Fibroblast of peridontal ligament (primary cell): ENCODE measurements at regions not wholly inside any gene's neighbourhood (a gene's known extent, or its start where the extent isn't known, plus 50 kb on each side); places are given as distances from the start of the nearest gene placed in this dataset.
"Not testable (repeated sequence)": the region's sequence is repeated elsewhere in the genome, so short reads cannot be mapped to it uniquely, and the experiment has no call there.

Source experiments
- DNase-seq: peaks from one replicate; pipeline ENCODE4 v3.0.0-alpha.2; 2010; ENCODE audit errors: extremely low read depth

DNA sequence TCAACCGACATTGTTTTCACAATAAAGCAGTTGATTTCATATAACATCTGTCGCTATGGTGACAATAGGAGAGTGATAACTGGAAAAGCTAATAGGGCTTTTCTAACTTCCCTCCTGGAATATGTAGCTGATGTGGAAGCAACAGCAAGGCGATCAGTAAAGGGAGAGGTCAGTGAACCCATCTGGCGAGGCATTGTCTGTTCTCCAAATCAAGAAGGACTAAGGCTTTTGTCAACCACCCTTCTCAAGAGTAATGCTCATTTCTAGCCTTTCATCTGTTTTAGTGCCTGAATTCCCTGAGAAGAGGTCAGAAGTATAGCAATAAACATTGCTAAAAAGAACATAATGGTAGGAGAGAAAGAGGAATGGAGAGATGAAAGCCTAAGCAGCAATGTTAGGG, 201.3 kb downstream of the AKAP7 start:
- DNase-seq, result no peak

DNA sequence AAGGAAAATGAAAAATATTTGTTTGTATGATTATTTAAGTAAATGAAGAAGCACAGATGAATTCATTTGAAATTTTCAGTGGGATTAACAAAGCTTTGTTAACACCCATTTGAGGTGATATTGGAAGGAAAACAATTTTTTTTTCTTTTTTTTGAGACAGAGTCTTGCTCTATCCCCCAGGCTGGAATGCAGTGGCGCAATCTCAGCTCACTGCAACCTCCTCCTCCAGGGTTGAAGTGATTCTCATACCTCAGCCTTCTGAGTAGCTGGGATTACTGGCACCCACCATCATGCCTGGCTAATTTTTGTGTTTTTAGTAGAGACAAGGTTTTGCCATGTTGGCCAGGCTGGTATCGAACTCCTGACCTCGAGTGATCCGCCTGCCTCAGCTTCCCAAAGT, 211.6 kb downstream of the AKAP7 start:
- not testable (repeated sequence) for DNase-seq

DNA sequence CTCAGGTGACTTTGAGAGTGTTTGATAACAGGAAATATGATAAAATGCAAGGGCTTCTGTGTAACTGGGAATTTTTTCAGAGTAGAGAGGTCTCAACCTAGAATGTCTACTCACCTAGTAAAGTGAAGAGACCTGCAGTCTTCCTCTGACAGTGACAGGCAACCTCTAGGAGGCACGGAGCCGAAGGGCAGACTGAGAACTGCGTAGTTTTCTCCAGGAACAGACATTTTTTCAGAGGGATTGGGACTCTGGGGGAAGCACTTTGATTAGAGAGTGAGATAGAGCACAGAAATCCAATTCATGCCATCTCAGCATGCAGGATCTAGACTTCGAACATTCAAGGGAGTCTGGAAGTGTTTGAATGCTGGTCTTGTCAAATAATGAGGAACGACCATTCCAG, 213.3 kb downstream of the AKAP7 start:
- no peak for DNase-seq

DNA sequence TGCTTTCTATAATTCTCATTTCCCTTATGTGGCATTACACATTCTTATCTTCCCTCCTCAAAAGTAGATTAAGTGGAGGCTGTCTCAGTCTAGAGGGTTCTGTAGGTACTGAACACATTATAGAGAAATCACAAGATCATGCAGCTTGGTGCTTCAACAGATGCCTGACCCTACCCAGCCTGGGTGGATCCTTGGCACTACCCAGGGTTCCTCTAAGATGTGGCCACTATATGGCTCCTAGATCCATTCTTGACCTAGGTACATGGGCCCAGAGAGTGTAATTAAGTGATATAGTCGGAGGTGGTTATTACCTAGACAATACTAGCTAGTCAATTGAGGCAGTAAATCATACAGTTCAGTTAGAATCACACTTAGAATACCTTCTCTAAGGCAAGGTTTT, 213.9 kb downstream of the AKAP7 start:
- DNase-seq, result no peak

DNA sequence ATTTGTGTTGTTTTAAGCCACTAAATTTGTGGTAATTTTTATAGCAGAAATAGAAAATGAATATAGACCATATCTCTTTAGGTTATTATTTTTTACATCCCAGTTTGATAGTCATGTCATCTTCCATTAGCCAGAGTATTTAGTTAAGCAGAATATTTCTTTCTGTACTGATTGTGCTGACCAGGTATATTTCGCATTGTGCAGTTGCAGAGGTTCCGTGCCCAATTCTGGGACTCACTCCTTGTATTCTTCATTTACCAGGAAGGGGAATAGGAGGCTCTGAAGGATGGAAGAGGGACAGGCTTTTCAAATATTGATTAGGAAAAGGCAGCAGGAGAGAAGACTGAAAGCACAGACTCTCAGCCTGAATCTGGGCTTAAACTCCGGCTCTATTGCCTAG, 217.8 kb downstream of the AKAP7 start:
- DNase-seq, result no peak

DNA sequence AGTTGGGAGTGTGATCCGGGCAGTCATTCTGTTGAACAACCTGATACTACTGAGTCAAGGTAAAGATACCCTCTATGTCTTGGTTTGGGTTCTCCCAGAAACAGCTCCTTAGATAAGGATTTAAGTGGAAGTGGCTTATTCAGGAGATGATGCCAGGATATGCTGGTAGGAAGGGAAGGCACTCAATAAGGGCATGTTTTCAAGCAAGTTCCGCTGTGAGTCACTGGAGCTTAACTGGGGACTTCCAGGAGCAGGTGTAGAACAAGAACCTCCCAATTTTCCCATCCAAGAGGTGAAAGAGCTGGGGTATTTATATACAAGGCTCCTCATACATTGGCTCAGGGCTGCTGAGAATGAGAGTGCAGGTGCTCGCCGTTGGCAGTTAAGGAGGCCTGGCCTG, 218.6 kb downstream of the AKAP7 start:
- no peak for DNase-seq

DNA sequence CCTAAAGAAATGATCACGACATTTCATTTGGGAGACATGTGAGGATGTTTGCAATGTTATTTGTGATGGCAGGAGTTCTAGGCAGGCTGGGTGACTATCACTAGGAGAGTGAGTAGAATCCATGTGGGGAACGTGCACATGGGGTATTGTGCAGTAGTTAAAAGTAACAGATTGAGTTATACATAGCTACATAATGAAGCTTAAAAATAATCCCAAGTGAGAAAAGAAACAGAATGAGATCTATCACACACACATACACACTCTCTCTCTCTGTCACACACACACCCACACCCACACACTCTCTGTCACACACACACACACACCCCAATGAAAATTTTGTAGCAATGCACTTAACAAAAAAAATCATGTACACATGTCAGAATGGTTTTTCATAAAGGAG, 218.7 kb upstream of the ARG1 start:
- DNase-seq, result no peak

DNA sequence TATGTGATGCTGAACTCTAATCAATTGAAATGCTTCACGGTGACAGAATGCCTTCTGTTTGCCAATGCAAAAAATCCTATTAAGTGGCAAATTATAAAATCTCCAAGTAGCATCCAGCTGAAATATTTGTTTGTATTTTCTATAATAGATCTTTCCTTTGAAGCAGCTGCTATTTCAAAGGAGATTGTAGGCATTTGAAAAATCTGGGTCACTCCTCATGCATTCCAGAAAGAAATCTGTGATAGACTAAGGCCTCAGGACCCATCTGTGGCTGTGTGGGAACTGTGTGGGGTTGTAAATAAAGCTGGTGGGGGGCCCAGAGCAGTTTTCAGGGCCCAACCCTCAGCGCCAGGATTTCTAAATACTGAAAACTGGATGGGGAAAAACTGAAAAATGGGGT, 216.9 kb upstream of the ARG1 start:
- no peak for DNase-seq

DNA sequence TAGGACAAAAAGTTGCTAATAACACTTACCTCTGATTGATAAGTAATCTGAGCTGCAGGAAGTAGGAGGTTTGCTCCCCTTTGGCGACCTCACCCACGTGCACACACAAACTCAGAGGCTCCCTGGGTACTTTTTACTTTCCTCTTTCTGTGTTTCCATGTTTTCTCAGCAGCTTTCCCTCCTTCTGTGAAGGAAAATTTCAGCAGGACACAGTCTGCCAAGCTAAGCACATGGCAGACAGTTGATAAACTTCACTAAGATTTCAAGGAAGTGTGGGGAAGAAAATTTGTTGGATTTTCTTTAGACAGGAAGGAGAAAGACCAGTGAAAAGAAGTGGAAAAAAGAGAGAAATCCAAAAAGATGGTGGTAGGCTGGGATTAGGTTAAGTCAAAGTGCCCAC, 215.5 kb upstream of the ARG1 start:
- no peak for DNase-seq

DNA sequence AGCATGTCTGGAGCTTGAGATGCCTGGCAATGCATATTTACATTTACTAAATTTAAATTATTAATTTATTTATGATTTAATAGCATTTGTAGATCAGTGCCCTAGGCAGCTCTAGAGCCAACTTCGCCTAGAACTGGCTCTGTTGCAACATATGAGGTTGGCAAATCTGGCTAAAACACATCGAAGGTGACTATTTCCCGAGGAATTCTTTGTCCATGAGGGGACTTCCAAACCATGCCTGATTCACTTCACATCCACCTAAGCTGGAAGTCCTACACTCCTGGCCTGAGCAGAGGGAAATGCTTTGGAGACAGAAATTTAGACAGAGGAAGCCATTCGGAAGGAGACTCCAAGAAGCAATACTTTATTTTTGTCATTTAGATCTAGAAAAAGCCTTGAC, 211.0 kb upstream of the ARG1 start:
- no peak for DNase-seq

DNA sequence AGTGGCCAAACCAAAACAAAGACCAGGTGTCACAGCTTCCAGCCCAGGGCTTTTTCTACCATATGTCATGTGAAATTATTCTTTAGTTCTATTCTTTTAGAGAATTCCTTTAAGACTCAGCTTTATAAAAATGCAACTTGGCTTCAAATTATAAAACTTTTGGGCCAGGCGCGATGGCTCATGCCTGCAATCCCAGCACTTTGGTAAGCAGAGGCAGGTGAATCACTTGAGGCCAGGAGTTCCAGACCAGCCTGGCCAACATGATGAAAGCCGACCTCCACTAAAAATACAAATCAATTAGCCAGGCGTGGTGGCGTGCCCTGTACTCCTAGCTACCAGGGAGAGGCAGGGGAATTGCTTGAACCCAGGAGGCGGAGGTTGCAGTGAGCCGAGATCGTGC, 210.3 kb upstream of the ARG1 start:
- DNase-seq, result no peak

DNA sequence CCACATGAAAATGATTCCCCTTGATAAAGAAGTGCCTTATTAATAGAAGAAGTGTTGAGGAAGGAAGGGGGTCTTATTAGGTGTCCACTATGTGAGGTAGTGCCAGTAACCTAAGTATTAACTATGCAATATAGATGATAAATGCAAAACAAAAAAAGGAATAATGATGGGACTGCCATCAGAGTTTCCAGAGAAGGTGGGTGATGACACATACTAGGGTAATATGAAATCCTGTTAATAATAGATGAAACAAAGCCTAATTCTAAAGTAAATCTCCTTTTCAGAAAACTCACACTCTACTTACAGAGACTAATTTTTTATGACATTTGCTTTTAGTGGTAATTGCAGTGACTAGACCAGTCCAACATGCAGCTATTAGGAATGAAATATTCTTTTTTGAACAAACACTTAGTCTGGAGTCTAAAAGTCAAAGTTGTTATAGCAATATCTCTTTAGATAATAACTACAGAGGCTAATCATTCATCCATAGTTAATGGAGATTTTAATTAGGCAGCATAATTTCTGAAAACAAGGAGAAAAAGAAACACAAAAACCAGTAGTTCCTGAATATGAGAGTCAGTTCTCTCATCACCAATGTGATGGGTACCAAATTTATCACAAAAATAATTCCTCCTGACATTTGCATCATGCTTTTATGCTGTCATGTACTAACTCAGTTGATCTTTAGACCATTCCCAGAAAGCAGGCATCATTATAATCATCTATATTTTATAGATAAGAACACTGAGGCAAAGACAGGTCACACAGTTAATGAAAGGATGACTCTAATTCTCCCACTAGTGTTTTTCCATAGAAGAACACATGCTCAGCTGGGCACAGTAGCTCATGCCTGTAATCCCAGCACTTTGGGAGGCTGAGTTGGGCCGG, 208.8 kb upstream of the ARG1 start:
- no peak for DNase-seq

DNA sequence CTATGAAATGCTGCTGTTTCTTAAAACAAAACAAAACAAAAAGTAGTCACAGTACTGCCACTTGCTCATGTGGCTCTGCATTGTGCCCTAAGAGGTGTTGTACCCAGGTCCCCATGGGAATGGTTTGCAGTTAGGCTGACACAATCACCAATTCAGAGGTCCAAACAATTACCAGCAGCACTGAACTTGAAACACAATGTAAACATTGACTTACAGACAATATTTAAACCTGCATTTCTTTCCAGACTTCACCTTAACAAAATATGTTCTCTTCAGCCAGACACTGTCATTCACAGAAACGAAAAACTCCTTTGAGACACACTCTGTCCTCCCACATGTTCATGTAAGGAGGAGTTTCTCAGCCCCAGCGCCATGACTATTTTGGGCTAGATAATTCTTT, 206.8 kb upstream of the ARG1 start:
- DNase-seq, result no peak

DNA sequence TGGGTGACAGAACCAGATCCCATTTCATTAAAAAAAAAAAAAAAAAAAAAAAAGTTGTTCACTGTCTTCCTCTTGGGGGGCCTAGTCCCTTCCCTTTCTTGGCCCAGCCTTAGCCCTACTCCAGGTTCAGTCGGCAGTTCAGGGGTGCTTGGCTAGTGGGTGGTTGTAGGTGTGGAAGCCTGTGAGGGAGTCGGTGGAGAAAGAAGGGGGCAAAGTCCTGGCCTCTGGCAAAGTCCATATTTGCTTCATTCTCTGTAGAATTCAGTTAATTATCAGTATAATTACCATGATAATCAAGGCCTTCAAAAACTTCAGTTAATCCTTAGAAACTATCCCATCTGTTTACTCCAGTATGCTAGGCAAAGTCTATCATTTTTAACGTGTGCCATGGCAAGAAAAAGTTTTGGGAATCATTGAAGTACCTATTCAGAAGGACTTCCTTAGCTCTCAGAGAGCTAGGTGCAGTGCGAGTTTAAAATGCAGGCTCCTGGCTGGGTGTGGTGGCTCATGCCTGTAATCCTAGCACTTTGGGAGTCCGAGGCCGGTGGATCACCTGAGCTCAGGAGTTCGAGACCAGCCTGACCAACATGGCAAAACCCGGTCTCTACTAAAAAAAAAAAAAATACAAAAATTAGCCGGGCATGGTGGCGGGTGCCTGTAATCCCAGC, 205.7 kb upstream of the ARG1 start:
- no peak for DNase-seq

DNA sequence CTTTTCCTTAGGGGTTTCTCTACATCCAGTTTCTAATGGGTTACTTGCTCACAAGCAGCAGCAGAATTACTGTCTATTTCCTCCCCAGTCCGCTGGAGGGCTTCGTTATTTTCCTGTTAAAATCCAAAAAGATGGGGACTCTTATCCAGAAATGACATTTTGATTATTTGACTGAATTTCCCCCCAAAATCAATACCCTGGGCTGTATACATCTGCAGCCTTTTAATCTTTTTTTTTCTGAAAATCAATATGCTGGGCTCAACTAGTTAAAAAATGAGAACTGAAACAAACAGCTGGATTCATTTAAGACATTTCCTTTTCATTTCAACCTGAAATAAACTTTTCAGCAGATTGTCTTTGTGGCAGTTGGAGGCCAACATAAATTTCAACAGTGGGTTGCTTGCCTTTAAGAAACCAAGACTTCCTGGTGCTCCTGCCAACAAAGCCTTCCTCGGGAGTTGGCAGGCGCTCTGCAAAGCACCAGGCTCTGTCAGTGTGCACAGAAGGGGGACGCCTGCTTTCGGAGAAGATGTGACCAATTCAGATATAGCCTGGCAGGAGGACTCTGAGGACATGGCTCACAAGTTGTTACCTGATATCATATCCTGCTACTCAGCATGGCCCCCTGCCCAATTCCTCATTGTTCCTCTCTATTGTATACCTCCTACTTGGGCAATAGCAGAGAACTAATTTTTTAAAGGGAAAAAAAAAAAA, 204.7 kb upstream of the ARG1 start:
- DNase-seq, result peak; percentile 77

DNA sequence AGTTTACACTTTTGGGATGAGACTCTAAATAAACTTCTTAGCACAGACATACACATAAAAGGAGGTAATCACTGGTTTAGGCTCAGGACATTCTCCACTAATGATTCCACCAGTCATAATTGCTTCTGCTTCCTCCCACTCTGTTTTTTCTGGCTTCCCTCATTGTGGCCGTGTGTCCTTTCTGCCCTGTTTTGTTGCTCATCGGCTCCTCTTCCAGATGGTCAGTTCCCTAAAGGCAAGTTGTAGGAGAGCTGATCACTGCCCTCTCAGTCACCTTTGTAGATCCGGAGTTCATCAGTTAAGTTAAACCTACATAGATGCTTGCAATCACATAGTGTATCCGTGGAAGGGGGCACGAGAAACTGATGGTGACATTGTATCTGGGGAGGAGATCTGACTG, 200.5 kb upstream of the ARG1 start:
- no peak for DNase-seq

DNA sequence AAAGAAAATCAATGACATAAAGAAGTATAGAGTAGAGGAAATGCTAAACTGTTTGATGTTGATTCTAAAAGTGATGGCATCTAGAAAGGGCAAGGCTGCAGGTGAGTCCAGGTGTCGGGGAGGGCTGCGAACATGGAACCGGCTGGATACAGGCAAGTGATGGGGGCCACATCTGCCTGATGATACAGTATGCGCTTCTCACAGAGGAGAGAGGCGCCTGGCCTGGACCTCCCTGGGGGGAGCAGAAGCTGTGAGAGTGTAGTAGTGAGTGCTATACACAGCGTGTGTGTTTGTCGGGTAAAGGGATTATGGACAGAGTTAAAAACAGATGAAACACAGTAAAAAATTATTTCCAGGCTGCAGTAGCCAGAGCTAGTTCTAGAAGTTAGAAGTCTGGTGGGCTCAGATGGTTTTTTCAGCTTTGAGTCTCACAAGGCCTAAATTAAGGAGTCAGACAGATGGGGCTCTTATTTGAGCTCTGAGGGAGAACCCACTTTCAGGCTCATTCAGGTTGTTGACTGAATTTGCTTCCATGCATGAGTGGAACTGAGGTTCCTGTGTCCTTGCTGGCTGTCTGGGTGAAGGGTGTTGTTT, 195.8 kb upstream of the ARG1 start:
- DNase-seq, result no peak

DNA sequence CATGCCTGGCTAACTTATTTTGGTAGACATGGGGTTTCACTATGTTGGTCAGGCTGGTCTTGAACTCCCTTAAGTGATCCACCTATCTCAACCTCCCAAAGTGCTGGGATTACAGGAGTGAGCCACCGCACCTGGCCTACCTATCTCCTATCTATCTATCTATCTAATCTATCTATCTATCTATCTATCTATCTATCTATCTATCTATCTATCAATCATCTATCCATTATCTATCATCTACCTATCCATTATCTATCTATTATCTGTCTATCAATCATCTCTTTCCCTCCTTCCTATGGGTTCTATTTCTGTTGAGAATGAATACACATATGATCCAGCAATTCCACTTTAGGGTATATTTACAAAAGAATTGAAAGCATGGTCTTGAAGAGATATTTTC, 194.2 kb upstream of the ARG1 start:
- DNase-seq, result no peak

DNA sequence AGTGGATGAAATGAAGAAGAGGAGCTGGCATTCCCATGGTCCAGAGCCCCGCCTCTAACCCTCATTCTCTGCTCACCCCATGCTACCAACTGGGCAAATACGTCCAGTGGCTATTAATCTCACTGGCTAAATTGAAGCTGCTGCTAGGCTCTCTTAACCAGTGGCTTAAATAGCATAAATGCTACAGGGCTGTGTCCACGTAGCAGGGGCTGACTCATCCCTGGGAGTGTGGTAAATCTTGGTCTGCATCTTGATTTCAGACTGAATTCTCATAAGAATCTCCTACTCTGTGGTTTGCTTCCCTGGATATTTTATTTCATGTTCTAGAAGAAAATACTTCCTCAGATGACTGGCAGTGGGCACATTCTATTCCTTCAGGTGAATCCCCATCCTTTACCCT, 193.1 kb upstream of the ARG1 start:
- DNase-seq, result peak; percentile 72

DNA sequence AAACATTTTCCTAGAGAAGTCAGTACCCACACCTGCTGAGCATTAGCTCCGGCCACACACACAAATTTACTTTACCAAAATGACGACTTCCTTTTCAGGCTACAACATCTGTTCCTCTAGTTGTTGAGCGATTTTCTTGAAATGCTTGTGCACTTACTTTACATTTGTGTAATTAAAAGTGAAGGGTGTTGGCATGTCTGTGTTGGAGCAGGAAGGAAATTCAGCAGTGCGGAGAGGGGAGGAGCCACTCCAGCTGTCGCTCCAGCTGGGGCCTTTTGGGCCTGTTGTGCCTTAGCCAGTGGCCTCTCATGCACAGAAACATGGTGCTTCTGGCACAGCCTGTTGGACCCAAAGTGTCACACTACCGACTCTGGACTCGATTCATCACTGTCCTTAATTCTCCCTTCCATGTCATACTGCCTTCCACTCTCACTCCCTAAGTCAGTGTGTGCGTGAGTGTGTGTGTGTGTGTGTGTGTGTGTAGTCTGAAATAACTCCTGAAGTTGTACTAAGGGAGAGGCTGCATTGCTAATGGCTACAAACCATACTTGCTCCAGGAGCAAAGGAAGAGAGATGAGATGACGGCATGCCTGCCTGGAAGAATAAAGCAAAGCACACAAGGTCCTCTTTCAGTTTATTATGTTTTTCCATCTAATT, 191.8 kb upstream of the ARG1 start:
- no peak for DNase-seq

DNA sequence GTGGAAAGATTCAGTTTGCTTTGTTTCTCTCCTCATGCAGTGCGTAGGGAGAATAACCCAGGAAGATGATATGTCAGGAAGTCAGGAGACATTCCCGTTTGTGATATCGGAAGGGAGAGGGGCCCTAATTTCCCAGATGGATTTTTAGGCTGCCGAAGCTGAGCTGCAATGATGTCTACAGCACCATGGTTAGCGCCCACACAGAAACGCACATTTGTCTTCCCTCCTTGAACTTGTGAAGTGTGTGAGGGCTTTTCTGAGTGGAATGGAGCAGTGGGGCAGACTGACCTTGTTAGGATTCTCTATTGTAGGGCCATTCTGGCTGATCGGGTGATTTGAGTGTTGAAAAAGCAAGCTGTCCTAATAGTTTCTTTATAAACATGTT, 191.3 kb upstream of the ARG1 start:
- no peak for DNase-seq

DNA sequence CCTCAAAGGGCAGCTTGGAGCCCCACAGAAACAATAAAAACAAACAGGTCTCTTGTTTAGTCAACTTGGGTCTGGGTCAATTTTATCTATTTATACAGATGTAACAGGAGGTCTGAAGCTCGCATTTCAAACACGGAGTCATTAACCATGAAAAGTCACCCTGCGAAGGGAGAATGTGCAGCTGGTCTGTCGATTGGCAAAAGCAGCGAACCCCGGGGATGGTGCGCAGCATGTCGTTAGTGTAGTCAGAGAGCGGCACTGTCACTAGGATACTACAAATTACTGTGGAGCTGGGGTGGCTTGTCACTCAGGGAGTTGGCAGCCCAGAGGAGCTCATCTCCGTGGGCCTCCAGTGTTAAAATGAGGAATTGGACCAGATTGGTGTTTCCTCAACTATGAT, 190.4 kb upstream of the ARG1 start:
- no peak for DNase-seq
